ENCODE measurements at regions not wholly inside any gene's neighbourhood (a gene's known extent, or its start where the extent isn't known, plus 50 kb on each side); places are given as distances from the start of the nearest gene placed in this dataset.

GRCh38 chr18:42392416-42392815 is 437.4 kb downstream of the PIK3C3 start:
- Histone ChIP-seq H3K79me2 (ENCODE audit: low read depth) (no peaks in the 10 kb centered on the region), H3K27ac (no peak overlapping the region), H4K20me1 (ENCODE audit: insufficient read depth) (no peaks in the 10 kb centered on the region), H3F3A (ENCODE audit: insufficient read depth, low read depth) (no peaks in the 10 kb centered on the region), H3K27me3 (ENCODE audit: insufficient read depth, low read depth) (no peaks in the 10 kb centered on the region), H3K4me1 (replicated peaks; ENCODE audit: insufficient read depth) (no peaks in the 10 kb centered on the region), H3K9me3 (ENCODE audit: insufficient read depth, low read depth) (no peaks in the 10 kb centered on the region), H3K36me3 (ENCODE audit: low read depth) (no peaks in the 10 kb centered on the region), H3K9me2 (ENCODE audit: insufficient read depth) (no peaks in the 10 kb centered on the region), H3K4me2 (no peak overlapping the region), H2AFZ (no peak overlapping the region), H3K4me3 (no peak overlapping the region)
- POLR2A ChIA-PET (ENCODE audit: unreplicated experiment): no interaction called here
- no peak for TF ChIP-seq EZH2 (IDR thresholded peaks at IDR 0.05; ENCODE audit: low read depth)
- TF ChIP-seq CTCF (conservative IDR thresholded peaks at IDR 0.05): no peak
- no peak for DNase-seq
- intact Hi-C loops (cut with micrococcal nuclease; ENCODE audit: unreplicated experiment): no loop called here
- no TSS peak for BruUV-seq (replicated peaks)
- CTCF ChIA-PET: no interaction called here

- ChIA-PET CTCF (no interaction called here), POLR2A (ENCODE audit: unreplicated experiment) (no interaction called here)
- no peaks in the 10 kb centered on the region for H3K27me3 ChIP-seq (ENCODE audit: insufficient read depth, low read depth)
- BruUV-seq (replicated peaks): no TSS peak
- H4K20me1 ChIP-seq (ENCODE audit: insufficient read depth): no peaks in the 10 kb centered on the region
- no peaks in the 10 kb centered on the region for H3K4me1 ChIP-seq (replicated peaks; ENCODE audit: insufficient read depth)
- no peak for DNase-seq
- H3K4me3 ChIP-seq: no peak overlapping the region
- intact Hi-C loops (cut with micrococcal nuclease; ENCODE audit: unreplicated experiment): no loop called here
- no peaks in the 10 kb centered on the region for H3K9me2 ChIP-seq (ENCODE audit: insufficient read depth)
- no peaks in the 10 kb centered on the region for H3K79me2 ChIP-seq (ENCODE audit: low read depth)
- TF ChIP-seq CTCF (conservative IDR thresholded peaks at IDR 0.05): no peak
- no peak for TF ChIP-seq EZH2 (IDR thresholded peaks at IDR 0.05; ENCODE audit: low read depth)
- no peaks in the 10 kb centered on the region for H3K9me3 ChIP-seq (ENCODE audit: insufficient read depth, low read depth)
- no peak overlapping the region for H3K4me2 ChIP-seq
- H2AFZ ChIP-seq: no peak overlapping the region
- no peaks in the 10 kb centered on the region for H3K36me3 ChIP-seq (ENCODE audit: low read depth)
- no peaks in the 10 kb centered on the region for H3F3A ChIP-seq (ENCODE audit: insufficient read depth, low read depth)
- H3K27ac ChIP-seq: no peak overlapping the region
Observed at GRCh38 chr18:42392926-42393325, 437.9 kb downstream of the PIK3C3 start.

GRCh38 chr18:42394238-42394637 is 439.2 kb downstream of the PIK3C3 start:
- Histone ChIP-seq H3K4me1 (replicated peaks; ENCODE audit: insufficient read depth) (no peaks in the 10 kb centered on the region), H3K4me3 (no peak overlapping the region), H3K4me2 (no peak overlapping the region), H3K27ac (no peak overlapping the region), H3K27me3 (ENCODE audit: insufficient read depth, low read depth) (no peaks in the 10 kb centered on the region), H3K9me3 (ENCODE audit: insufficient read depth, low read depth) (no peaks in the 10 kb centered on the region), H3K36me3 (ENCODE audit: low read depth) (no peaks in the 10 kb centered on the region), H3F3A (ENCODE audit: insufficient read depth, low read depth) (no peaks in the 10 kb centered on the region), H3K9me2 (ENCODE audit: insufficient read depth) (no peaks in the 10 kb centered on the region), H2AFZ (no peak overlapping the region), H3K79me2 (ENCODE audit: low read depth) (no peaks in the 10 kb centered on the region), H4K20me1 (ENCODE audit: insufficient read depth) (no peaks in the 10 kb centered on the region)
- TF ChIP-seq CTCF (conservative IDR thresholded peaks at IDR 0.05): no peak
- no peak for TF ChIP-seq EZH2 (IDR thresholded peaks at IDR 0.05; ENCODE audit: low read depth)
- DNase-seq: no peak
- no TSS peak for BruUV-seq (replicated peaks)
- CTCF ChIA-PET: no interaction called here
- intact Hi-C loops (cut with micrococcal nuclease; ENCODE audit: unreplicated experiment): no loop called here
- POLR2A ChIA-PET (ENCODE audit: unreplicated experiment): no interaction called here
